Esophagus muscularis mucosa (tissue), 4 donors: ENCODE measurements at regions not wholly inside any gene's neighbourhood (a gene's known extent, or its start where the extent isn't known, plus 50 kb on each side); places are given as distances from the start of the nearest gene placed in this dataset.

Experiments
- CTCF ChIP-seq, 3 experiments: fragments of 200-600 bp in 2 of 3; fragments of 450-650 bp in 1 of 3; sonication (generic) in 2 of 3; IDR thresholded peaks; one replicate each; pipeline ENCODE4 v1.5.1; 2017 to 2019; ENCODE audit warnings: antibody characterized with exemption in 3 of 3, mild to moderate bottlenecking in 2 of 3, moderate library complexity in 1 of 3
- EP300 ChIP-seq: sonication (generic); formaldehyde crosslinking; IDR thresholded peaks from one replicate; pipeline ENCODE4 v1.6.1; 2017; ENCODE audit warnings: antibody characterized with exemption
- POLR2A ChIP-seq: fragments of 450-650 bp; IDR thresholded peaks from one replicate; pipeline ENCODE4 v1.6.1; 2017; ENCODE audit warnings: antibody characterized with exemption, moderate library complexity, mild to moderate bottlenecking, low read depth

GRCh38 chr17:54770836-54771235 lies 129.8 kb upstream of the TOM1L1 start:
- TF ChIP-seq POLR2A (no peak), CTCF (IDR thresholded peaks at IDR 0.05) (no peak), EP300 (no peak)
